ENCODE measurements at regions not wholly inside any gene's neighbourhood (a gene's known extent, or its start where the extent isn't known, plus 50 kb on each side); places are given as distances from the start of the nearest gene placed in this dataset.
A peak's percentile ranks its signal among the peaks of the same experiment; 100 is the strongest.

DNA sequence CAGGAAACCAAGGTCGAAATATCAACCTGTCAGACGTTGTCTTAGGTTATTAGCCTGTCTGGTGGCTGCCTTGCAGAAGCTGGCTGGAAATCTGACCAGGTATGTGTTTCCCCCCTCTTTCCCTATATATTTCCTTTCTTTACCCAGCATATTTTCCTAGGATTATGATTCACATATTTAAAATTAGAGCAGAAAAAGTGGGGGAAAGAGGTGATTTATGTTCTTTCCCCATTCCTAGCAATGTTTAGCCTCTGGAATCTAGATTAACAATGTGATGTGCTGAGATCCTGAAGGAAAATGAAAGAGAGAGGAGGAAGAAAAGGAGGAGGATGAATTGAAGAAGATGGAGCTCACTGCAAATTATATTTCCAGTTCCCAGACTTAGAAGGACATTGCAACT, 421.4 kb upstream of the AUTS2 start:
- DNase-seq (ENCODE audit: low read depth in 1 of 2, low spot score in 1 of 2): no peak
- in situ Hi-C loops (cut with HindIII; ENCODE audit: low pct_unique_long_range_greater_than_20kb, low sequenced_read_pairs): no loop called here
- TF ChIP-seq JUND (IDR thresholded peaks at IDR 0.05; ENCODE audit: low read depth): no peak

DNA sequence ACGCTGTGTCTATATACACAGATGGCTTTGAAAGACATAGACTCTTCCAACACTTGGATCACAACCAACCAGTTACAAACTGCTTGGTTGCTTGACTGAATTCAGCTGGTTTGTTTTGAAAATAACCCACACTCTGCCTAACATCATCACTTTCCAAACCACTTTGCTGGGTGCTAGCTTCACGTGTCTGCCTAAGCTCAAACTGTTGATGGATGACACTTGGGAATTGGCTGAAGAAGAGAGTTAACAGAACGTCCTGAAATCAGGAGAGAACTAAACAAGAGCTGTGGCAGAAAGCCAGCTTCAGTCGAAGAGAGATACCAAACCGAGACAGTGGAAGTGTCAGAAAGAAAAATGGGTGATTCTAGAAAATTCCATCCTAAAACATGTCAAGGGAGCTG, 420.8 kb upstream of the AUTS2 start:
- TF ChIP-seq JUND (IDR thresholded peaks at IDR 0.05; ENCODE audit: low read depth): no peak
- DNase-seq (ENCODE audit: low read depth in 1 of 2, low spot score in 1 of 2): no peak
- in situ Hi-C loops (cut with HindIII; ENCODE audit: low pct_unique_long_range_greater_than_20kb, low sequenced_read_pairs): no loop called here

DNA sequence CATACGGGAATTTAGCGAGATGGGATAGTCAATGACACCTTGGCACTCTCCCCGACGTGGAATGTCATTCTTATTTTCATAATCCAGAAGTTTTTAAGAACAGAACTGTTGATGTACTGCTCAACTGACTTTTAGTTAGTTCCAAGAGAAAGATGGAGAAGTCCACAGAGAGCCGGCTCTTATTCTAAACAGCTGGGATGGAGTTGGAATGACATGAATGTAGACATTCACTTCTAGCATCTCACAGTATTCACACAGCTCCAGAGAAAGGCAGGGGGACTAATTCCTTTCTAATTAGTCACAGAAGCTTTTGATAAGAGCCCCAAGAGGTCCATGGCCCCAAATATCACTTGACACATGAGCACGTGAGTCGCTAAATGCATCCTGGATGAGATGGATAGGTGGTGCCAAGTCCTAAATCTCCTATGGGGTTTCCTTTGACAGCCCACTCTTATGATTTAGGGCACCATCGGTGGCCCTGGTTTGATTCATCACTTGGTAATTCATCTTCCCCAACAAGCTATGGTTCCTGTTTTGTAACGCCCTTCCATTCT, 420.3 kb upstream of the AUTS2 start:
- no peak for TF ChIP-seq JUND (IDR thresholded peaks at IDR 0.05; ENCODE audit: low read depth)
- in situ Hi-C loops (cut with HindIII; ENCODE audit: low pct_unique_long_range_greater_than_20kb, low sequenced_read_pairs): no loop called here
- no peak for DNase-seq (ENCODE audit: low read depth in 1 of 2, low spot score in 1 of 2)

DNA sequence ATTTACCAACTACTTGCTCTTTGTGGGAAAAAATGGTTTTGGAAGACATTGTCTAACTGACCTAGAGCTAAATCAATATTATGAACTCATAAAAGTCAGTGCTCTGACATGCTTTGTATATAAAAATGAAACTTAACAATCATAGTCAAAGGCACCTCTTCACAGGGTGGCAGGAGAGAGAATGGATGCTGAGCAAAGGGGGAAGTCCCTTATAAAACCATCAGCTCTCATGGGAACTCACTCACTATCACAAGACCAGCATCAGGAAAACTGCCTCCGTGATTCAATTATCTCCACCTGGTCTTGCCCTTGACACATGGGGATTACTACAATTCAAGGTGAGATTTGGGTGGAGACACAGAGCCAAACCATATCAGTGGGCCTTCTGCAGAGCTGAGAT, 417.6 kb upstream of the AUTS2 start:
- no peak for TF ChIP-seq JUND (IDR thresholded peaks at IDR 0.05; ENCODE audit: low read depth)
- no peak for DNase-seq (ENCODE audit: low read depth in 1 of 2, low spot score in 1 of 2)
- in situ Hi-C loops (cut with HindIII; ENCODE audit: low pct_unique_long_range_greater_than_20kb, low sequenced_read_pairs): no loop called here

DNA sequence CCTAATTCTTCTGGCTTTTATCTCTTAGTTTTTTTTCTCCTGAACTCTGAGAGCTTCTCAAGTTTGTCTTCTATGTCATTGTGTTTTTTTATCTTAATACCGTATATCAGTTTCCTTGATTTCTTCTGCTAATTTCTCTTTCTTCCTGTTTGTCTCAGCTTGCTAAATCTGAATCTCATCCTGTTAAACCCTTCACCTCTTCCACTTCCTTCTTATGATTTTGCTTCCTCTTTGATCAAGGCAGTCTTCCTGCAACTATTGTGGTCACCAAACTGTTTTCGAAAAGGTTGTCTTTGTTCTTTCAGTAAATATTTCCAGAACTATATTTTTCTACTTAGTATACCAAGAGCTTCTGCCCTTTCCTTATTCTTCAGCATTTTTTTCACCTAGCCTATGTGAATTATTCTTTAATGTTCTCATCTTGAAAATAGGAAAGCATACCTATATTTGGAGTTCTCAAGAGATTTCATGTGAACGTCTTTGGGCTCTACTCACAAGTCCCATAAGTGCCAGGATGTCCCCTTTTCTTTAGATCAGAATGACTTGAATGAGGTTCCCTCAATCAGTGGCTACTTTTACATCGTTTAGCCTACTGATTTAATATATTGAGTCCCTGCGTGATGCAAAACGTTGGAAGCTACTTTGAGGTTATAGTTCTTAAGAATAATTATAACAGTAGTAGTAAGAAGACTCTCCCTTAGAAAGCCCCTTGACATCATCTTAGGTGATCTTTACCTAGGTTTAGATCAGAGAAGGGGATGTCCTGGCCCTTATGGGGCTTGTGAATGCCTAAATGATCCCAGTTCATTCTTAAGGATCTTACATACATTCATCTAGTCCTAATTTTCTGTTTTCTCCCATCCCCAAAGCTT, 415.4 kb upstream of the AUTS2 start:
- no peak for DNase-seq (ENCODE audit: low read depth in 1 of 2, low spot score in 1 of 2)
- TF ChIP-seq JUND (IDR thresholded peaks at IDR 0.05; ENCODE audit: low read depth): no peak
- in situ Hi-C loops (cut with HindIII; ENCODE audit: low pct_unique_long_range_greater_than_20kb, low sequenced_read_pairs): no loop called here

DNA sequence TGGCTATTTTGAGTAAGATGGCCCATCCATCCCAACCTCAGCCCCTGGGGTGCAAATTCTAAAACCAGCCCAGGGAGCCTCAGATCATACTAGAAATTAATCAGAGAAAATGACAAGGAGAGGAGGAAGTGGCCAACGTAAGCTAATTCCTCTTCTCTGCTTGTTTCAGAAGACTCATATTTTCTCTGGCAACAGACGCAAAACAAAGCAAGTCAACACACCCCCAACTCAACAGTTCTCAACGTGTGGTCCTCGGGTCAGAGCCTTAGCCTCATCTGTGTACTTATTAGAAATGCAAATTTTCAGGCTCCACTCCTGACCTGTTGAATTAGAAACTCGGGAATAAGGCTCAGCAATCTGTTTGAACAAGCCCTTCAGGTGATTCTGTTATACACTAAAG, 413.9 kb upstream of the AUTS2 start:
- in situ Hi-C loops (cut with HindIII; ENCODE audit: low pct_unique_long_range_greater_than_20kb, low sequenced_read_pairs): no loop called here
- DNase-seq (ENCODE audit: low read depth in 1 of 2, low spot score in 1 of 2): no peak
- TF ChIP-seq JUND (IDR thresholded peaks at IDR 0.05; ENCODE audit: low read depth): no peak

DNA sequence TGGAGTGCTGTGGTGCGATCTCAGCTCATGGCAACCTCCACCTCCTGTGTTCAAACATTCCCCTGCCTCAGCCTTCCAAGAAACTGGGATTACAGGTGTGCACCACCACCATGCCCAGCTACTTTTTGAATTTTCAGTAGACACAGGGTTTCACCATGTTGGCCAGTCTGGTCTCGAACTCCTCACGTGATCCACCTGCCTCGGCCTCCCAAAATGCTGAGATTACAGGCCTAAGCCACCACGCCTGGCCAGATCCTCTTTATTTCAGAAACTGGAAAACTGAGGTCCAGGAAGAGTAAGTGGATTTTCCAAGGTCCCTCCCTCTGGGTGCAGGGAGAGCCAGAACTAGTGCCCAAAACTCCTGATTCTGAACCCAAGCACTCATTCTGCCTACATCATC, 413.1 kb upstream of the AUTS2 start:
- in situ Hi-C loops (cut with HindIII; ENCODE audit: low pct_unique_long_range_greater_than_20kb, low sequenced_read_pairs): no loop called here
- DNase-seq (ENCODE audit: low read depth in 1 of 2, low spot score in 1 of 2): no peak
- no peak for TF ChIP-seq JUND (IDR thresholded peaks at IDR 0.05; ENCODE audit: low read depth)

DNA sequence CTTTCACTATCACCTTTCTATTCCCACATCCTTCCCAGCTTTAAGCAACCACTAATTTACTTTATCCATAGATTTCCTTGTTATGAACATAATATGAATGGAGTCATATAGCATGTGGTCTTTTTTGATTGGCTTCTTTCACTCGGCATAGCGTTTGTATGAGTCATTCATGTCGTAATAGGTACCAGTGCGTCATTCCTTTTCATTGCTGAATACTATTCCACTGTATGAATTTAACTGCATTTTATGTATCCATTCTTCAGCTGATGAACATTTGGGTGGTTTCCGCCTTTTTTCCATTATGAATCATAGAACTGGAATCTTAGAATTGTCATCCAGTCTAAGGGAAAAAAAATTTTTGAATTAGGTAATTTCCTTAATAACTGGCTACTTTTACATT, 411.3 kb upstream of the AUTS2 start:
- DNase-seq (ENCODE audit: low read depth in 1 of 2, low spot score in 1 of 2): no peak
- in situ Hi-C loops (cut with HindIII; ENCODE audit: low pct_unique_long_range_greater_than_20kb, low sequenced_read_pairs): no loop called here
- TF ChIP-seq JUND (IDR thresholded peaks at IDR 0.05; ENCODE audit: low read depth): no peak

DNA sequence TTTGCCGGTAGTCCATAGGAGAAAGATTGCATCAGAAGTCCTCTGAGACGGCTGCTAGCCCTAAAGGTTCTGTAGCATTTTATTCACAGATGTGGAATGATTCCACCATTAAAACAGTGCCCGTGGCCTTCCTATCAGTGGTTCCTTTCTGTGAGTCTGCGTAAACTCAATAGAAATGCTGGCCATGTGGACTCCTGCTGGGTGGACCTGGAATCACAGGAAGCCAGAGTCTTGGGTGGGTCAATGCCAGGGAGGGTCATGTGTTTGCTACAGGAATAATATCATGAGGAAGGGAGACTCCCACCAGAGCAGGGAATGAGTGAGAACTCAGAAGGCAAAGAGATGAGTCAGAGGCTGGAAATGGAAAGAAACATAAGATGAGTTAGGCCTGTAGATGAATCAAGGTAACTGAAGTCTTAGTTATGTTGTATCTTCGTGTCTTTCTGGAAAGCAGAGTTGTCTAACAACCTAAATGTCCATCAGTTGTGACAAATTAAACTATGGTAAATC, 410.4 kb upstream of the AUTS2 start:
- in situ Hi-C loops (cut with HindIII; ENCODE audit: low pct_unique_long_range_greater_than_20kb, low sequenced_read_pairs): no loop called here
- DNase-seq (ENCODE audit: low read depth in 1 of 2, low spot score in 1 of 2): no peak
- TF ChIP-seq JUND (IDR thresholded peaks at IDR 0.05; ENCODE audit: low read depth): no peak

DNA sequence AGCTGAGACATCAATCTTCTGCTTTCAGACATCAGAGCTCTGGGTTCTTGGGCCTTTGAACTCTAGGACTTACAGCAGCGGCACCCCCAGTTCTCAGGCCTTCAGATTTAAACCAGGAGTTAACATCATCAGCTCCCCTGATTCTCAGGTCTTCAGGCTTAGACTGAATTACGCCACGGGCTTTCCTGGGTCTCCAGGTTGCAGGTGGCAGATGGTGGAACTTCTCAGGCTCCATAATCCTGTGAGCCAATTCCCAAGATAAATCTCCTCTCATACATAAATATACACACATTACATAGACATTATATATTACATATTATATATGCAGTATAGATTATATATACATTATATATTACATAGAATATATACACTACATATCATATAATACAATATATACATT, 408.9 kb upstream of the AUTS2 start:
- in situ Hi-C loops (cut with HindIII; ENCODE audit: low pct_unique_long_range_greater_than_20kb, low sequenced_read_pairs): no loop called here
- DNase-seq (ENCODE audit: low read depth in 1 of 2, low spot score in 1 of 2): no peak
- TF ChIP-seq JUND (IDR thresholded peaks at IDR 0.05; ENCODE audit: low read depth): no peak

DNA sequence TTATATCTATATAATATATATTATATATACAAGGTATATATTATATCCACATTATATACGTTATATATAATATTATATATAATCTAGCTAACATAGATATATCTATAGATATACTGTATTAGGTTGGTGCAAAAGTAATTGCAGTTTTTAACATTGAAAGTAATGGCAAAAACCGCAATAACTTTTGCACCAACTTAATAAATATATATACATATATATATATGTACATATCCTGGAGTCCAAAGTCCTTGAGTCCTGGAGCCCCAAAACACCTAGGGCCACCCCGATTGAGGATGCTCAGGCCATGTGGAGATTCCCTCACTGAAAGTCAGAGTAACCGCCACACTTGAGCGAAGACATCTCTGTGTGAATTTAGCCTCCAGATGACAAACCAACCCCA, 408.2 kb upstream of the AUTS2 start:
- in situ Hi-C loops (cut with HindIII; ENCODE audit: low pct_unique_long_range_greater_than_20kb, low sequenced_read_pairs): no loop called here
- TF ChIP-seq JUND (IDR thresholded peaks at IDR 0.05; ENCODE audit: low read depth): no peak
- no peak for DNase-seq (ENCODE audit: low read depth in 1 of 2, low spot score in 1 of 2)

DNA sequence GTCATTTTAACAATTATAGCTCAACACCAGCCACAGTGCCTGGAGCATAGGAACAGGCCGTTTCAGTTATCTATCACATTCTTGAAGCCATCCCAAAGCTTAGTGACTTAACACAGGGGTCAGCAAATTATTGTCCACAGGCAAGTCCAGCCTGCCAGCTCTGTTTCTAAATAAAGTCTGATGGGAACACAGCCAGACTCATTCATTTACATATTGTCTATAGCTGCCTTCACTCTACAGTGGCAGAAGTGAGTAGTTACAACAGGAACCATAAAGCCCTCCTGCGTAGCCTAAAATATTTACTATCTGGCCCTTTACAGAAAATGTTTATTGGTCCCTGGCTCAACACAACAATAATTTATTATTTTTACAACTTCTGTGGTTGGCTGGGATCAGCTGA, 407.5 kb upstream of the AUTS2 start:
- in situ Hi-C loops (cut with HindIII; ENCODE audit: low pct_unique_long_range_greater_than_20kb, low sequenced_read_pairs): no loop called here
- no peak for TF ChIP-seq JUND (IDR thresholded peaks at IDR 0.05; ENCODE audit: low read depth)
- peak in 1 of 2 experiments; percentile 44 for DNase-seq (ENCODE audit: low read depth in 1 of 2, low spot score in 1 of 2)

DNA sequence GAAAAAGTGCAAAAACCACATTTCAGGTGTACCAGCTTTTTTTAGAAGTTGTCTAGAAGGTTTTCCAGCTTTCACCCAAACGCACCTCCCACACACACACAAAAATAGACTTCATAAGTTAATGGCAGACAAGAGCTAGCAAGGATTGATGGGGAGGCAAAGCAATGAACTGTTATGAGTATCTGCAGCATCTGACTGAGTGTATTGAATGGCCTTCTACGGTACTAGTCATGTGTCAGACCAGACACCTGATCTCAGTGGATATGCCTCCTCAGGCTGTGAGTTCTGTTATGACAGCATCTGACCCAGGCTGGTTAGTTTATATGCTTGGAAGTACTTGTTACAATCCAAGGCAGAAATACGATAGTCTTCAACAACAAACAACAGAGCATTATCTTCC, 406.1 kb upstream of the AUTS2 start:
- in situ Hi-C loops (cut with HindIII; ENCODE audit: low pct_unique_long_range_greater_than_20kb, low sequenced_read_pairs): no loop called here
- no peak for TF ChIP-seq JUND (IDR thresholded peaks at IDR 0.05; ENCODE audit: low read depth)
- DNase-seq (ENCODE audit: low read depth in 1 of 2, low spot score in 1 of 2): peak in 1 of 2 experiments; percentile 17
